Upper lobe of right lung (tissue), 1 donor: ENCODE measurements at regions not wholly inside any gene's neighbourhood (a gene's known extent, or its start where the extent isn't known, plus 50 kb on each side); places are given as distances from the start of the nearest gene placed in this dataset.
"Not testable (repeated sequence)": the region's sequence is repeated elsewhere in the genome, so short reads cannot be mapped to it uniquely, and the experiment has no call there.

Experiments used
- ATAC-seq: fragments of 200-7000 bp; cut with Tn5 transposase; one replicate; pipeline ENCODE4 v1.9.1; 2020; ENCODE audit warnings: mild to moderate bottlenecking, moderate library complexity
- DNase-seq: peaks from one replicate; pipeline ENCODE4 v3.0.0-alpha.2; 2020
- H3K27ac ChIP-seq: fragments of 200-600 bp; one replicate; pipeline ENCODE4 v1.8.0; 2022
- H3K27me3 ChIP-seq: fragments of 200-600 bp; one replicate; pipeline ENCODE4 v1.8.0; 2022; ENCODE audit warnings: mild to moderate bottlenecking
- H3K36me3 ChIP-seq: fragments of 200-600 bp; one replicate; pipeline ENCODE4 v1.8.0; 2022
- H3K4me1 ChIP-seq: fragments of 200-600 bp; one replicate; pipeline ENCODE4 v1.8.0; 2022
- H3K4me3 ChIP-seq: fragments of 200-600 bp; one replicate; pipeline ENCODE4 v1.8.0; 2022; ENCODE audit warnings: mild to moderate bottlenecking
- H3K9me3 ChIP-seq: fragments of 200-600 bp; one replicate; pipeline ENCODE4 v1.8.0; 2022
- CTCF ChIP-seq: fragments of 200-600 bp; IDR thresholded peaks from one replicate; pipeline ENCODE4 v1.8.0; 2022; ENCODE audit warnings: antibody characterized with exemption
- intact Hi-C: fragments of 100-400 bp; cut with DNase I; formaldehyde crosslinking; loops from one replicate; pipeline ENCODE4 v1.11.0; 2022
- donor health status: DM: no; HTN: yes; CAD: no; lungs with severe emphysema.

- no peaks in the 10 kb centered on the region for H3K27me3 ChIP-seq
- no peaks in the 10 kb centered on the region for H3K36me3 ChIP-seq
- no peak overlapping the region for H3K4me3 ChIP-seq
- intact Hi-C loops: no loop called here
- TF ChIP-seq CTCF: no peak
- no peak for DNase-seq
- no peaks in the 10 kb centered on the region for H3K4me1 ChIP-seq
- no peak overlapping the region for H3K27ac ChIP-seq
- H3K9me3 ChIP-seq: no peaks in the 10 kb centered on the region
- no peak for ATAC-seq
These were observed 242.7 kb upstream of the VSTM2A start for GRCh38 chr7:54299426-54299825.

GRCh38 chr7:54315955-54316354, 226.2 kb upstream of the VSTM2A start:
- H3K4me3 ChIP-seq, H3K4me1 ChIP-seq, intact Hi-C loops, DNase-seq, ATAC-seq, H3K27me3 ChIP-seq, H3K36me3 ChIP-seq, H3K27ac ChIP-seq, H3K9me3 ChIP-seq: not testable (repeated sequence)

GRCh38 chr7:54326592-54327167, 215.5 kb upstream of the VSTM2A start:
- TF ChIP-seq CTCF: no peak
- Histone ChIP-seq H3K36me3 (no peaks in the 10 kb centered on the region), H3K4me1 (no peaks in the 10 kb centered on the region), H3K9me3 (no peaks in the 10 kb centered on the region), H3K27me3 (no peaks in the 10 kb centered on the region), H3K27ac (no peak overlapping the region), H3K4me3 (no peak overlapping the region)
- intact Hi-C loops: no loop called here
- ATAC-seq (no peak), DNase-seq (no peak)

- DNase-seq (no peak), ATAC-seq (no peak)
- no peaks in the 10 kb centered on the region for H3K4me1 ChIP-seq
- intact Hi-C loops: no loop called here
- H3K36me3 ChIP-seq: no peaks in the 10 kb centered on the region
- no peaks in the 10 kb centered on the region for H3K9me3 ChIP-seq
- H3K27ac ChIP-seq: no peak overlapping the region
- no peak for TF ChIP-seq CTCF
- no peak overlapping the region for H3K4me3 ChIP-seq
- H3K27me3 ChIP-seq: no peaks in the 10 kb centered on the region
These were observed 211.9 kb upstream of the VSTM2A start for GRCh38 chr7:54330216-54330800.

GRCh38 chr7:54331311-54331710, 210.9 kb upstream of the VSTM2A start:
- Histone ChIP-seq H3K4me1 (no peaks in the 10 kb centered on the region), H3K9me3 (no peaks in the 10 kb centered on the region), H3K27ac (no peak overlapping the region), H3K36me3 (no peaks in the 10 kb centered on the region), H3K4me3 (no peak overlapping the region), H3K27me3 (no peaks in the 10 kb centered on the region)
- ATAC-seq: no peak
- intact Hi-C loops: no loop called here
- TF ChIP-seq CTCF: no peak
- DNase-seq: no peak

GRCh38 chr7:54332301-54332700, 209.9 kb upstream of the VSTM2A start:
- no peaks in the 10 kb centered on the region for H3K27me3 ChIP-seq
- ATAC-seq (no peak), DNase-seq (no peak)
- H3K27ac ChIP-seq: no peak overlapping the region
- H3K9me3 ChIP-seq: no peaks in the 10 kb centered on the region
- no peaks in the 10 kb centered on the region for H3K36me3 ChIP-seq
- intact Hi-C loops: no loop called here
- H3K4me1 ChIP-seq: no peaks in the 10 kb centered on the region
- H3K4me3 ChIP-seq: no peak overlapping the region
- TF ChIP-seq CTCF: no peak
